Mesodermal cell (in vitro differentiated cells): ENCODE measurements at regions not wholly inside any gene's neighbourhood (a gene's known extent, or its start where the extent isn't known, plus 50 kb on each side); places are given as distances from the start of the nearest gene placed in this dataset.

Experiments used
- H3K27ac ChIP-seq: 2 replicates; pipeline ENCODE4 v1.7.0; 2013; ENCODE audit warnings: mild to moderate bottlenecking, low read depth, low read length, moderate library complexity; ENCODE audit not compliant: severe bottlenecking
- H3K36me3 ChIP-seq: 2 replicates; pipeline ENCODE4 v1.7.1; 2013; ENCODE audit warnings: mild to moderate bottlenecking, low read length, moderate library complexity; ENCODE audit not compliant: control insufficient read depth, insufficient read depth
- H3K4me1 ChIP-seq: one replicate; pipeline ENCODE4 v1.7.1; 2013; ENCODE audit warnings: mild to moderate bottlenecking, low read length; ENCODE audit not compliant: insufficient read depth, control insufficient read depth, poor library complexity, severe bottlenecking
- H3K4me3 ChIP-seq: 2 replicates; pipeline ENCODE4 v1.7.0; 2013; ENCODE audit warnings: low read length, control low read depth, mild to moderate bottlenecking; ENCODE audit not compliant: insufficient read depth, poor library complexity, severe bottlenecking; ENCODE audit errors: extremely low read depth
- H3K9me3 ChIP-seq: 2 replicates; pipeline ENCODE4 v1.7.1; 2013; ENCODE audit warnings: mild to moderate bottlenecking, low read length, moderate library complexity; ENCODE audit not compliant: control insufficient read depth
- WGBS, 2 experiments: methylation state at CpG; one replicate each; pipeline ENCODE4 v1.1.5; 2013; ENCODE audit warnings: missing lambda C conversion rate in 2 of 2; ENCODE audit not compliant: insufficient coverage in 2 of 2; 5-methylcytosine and 5-hydroxymethylcytosine counted together

GRCh38 chr9:28671000-28671399 is 1097.7 kb upstream of the C9orf72 start:
- no peak overlapping the region for H3K4me3 ChIP-seq
- no CpG with 5 or more reads among the region's 3 CpGs for WGBS, 2 experiments
- no peaks in the 10 kb centered on the region for H3K9me3 ChIP-seq
- H3K36me3 ChIP-seq = no peaks in the 10 kb centered on the region
- H3K27ac ChIP-seq = no peak overlapping the region
- H3K4me1 ChIP-seq = no peaks in the 10 kb centered on the region

GRCh38 chr9:28678097-28678496 is 1104.8 kb upstream of the C9orf72 start:
- no peak overlapping the region for H3K27ac ChIP-seq
- no peaks in the 10 kb centered on the region for H3K9me3 ChIP-seq
- H3K4me1 ChIP-seq = no peaks in the 10 kb centered on the region
- no peak overlapping the region for H3K4me3 ChIP-seq
- no peaks in the 10 kb centered on the region for H3K36me3 ChIP-seq
- no CpG with 5 or more reads among the region's 2 CpGs for WGBS, 2 experiments

GRCh38 chr9:28688172-28688571 is 1114.9 kb upstream of the C9orf72 start:
- Histone ChIP-seq H3K4me1 (no peaks in the 10 kb centered on the region), H3K4me3 (no peak overlapping the region), H3K36me3 (no peaks in the 10 kb centered on the region), H3K27ac (no peak overlapping the region), H3K9me3 (no peaks in the 10 kb centered on the region)
- 33 to 43% methylated on average over 1 of the region's 1 CpG for WGBS, 2 experiments

- Histone ChIP-seq H3K4me3 (no peak overlapping the region), H3K27ac (no peak overlapping the region), H3K9me3 (no peaks in the 10 kb centered on the region), H3K4me1 (no peaks in the 10 kb centered on the region), H3K36me3 (no peaks in the 10 kb centered on the region)
- 84 to 98% methylated on average over 3 to 7 of the region's 8 CpGs for WGBS, 2 experiments
These were observed 1118.7 kb upstream of the C9orf72 start for GRCh38 chr9:28692012-28692411.

GRCh38 chr9:28696960-28697359 is 1123.7 kb upstream of the C9orf72 start:
- no CpG with 5 or more reads among the region's 2 CpGs for WGBS, 2 experiments
- Histone ChIP-seq H3K36me3 (no peaks in the 10 kb centered on the region), H3K9me3 (peaks cover 19% of the 10 kb centered on the region), H3K4me1 (no peaks in the 10 kb centered on the region), H3K4me3 (no peak overlapping the region), H3K27ac (no peak overlapping the region)

- H3K9me3 ChIP-seq = peaks cover 19% of the 10 kb centered on the region
- no peak overlapping the region for H3K4me3 ChIP-seq
- 80 to 87% methylated on average over 5 of the region's 6 CpGs for WGBS, 2 experiments
- no peak overlapping the region for H3K27ac ChIP-seq
- H3K36me3 ChIP-seq = no peaks in the 10 kb centered on the region
- no peaks in the 10 kb centered on the region for H3K4me1 ChIP-seq
These were observed 1126.4 kb upstream of the C9orf72 start for GRCh38 chr9:28699632-28700031.

GRCh38 chr9:28707616-28708015 is 1134.3 kb upstream of the C9orf72 start:
- Histone ChIP-seq H3K9me3 (no peaks in the 10 kb centered on the region), H3K36me3 (no peaks in the 10 kb centered on the region), H3K4me1 (no peaks in the 10 kb centered on the region), H3K4me3 (no peak overlapping the region), H3K27ac (no peak overlapping the region)
- WGBS, 2 experiments = no CpG with 5 or more reads among the region's 2 CpGs

- Histone ChIP-seq H3K27ac (no peak overlapping the region), H3K36me3 (no peaks in the 10 kb centered on the region), H3K4me1 (no peaks in the 10 kb centered on the region), H3K9me3 (no peaks in the 10 kb centered on the region), H3K4me3 (no peak overlapping the region)
- WGBS, 2 experiments = 96 to 100% methylated on average over 2 to 3 of the region's 3 CpGs
These were observed 1140.9 kb upstream of the C9orf72 start for GRCh38 chr9:28714188-28714587.

- no peaks in the 10 kb centered on the region for H3K36me3 ChIP-seq
- 83 to 100% methylated on average over 1 of the region's 1 CpG for WGBS, 2 experiments
- H3K4me1 ChIP-seq = no peaks in the 10 kb centered on the region
- H3K9me3 ChIP-seq = no peaks in the 10 kb centered on the region
- H3K27ac ChIP-seq = no peak overlapping the region
- H3K4me3 ChIP-seq = no peak overlapping the region
These were observed 1144.9 kb upstream of the C9orf72 start for GRCh38 chr9:28718226-28718625.

- Histone ChIP-seq H3K27ac (no peak overlapping the region), H3K36me3 (no peaks in the 10 kb centered on the region), H3K4me3 (no peak overlapping the region), H3K9me3 (no peaks in the 10 kb centered on the region), H3K4me1 (no peaks in the 10 kb centered on the region)
- no CpG with 5 or more reads among the region's 1 CpG for WGBS, 2 experiments
These were observed 1147.5 kb upstream of the C9orf72 start for GRCh38 chr9:28720746-28721145.

GRCh38 chr9:28730111-28730510 is 1156.8 kb upstream of the C9orf72 start:
- Histone ChIP-seq H3K4me3 (no peak overlapping the region), H3K4me1 (peaks cover 5% of the 10 kb centered on the region), H3K27ac (peak overlapping the region; percentile 11), H3K9me3 (no peaks in the 10 kb centered on the region), H3K36me3 (no peaks in the 10 kb centered on the region)
- 44 to 93% methylated on average over 1 of the region's 2 CpGs for WGBS, 2 experiments
